Mesenchymal stem cell (in vitro differentiated cells and primary cell): ENCODE measurements at regions not wholly inside any gene's neighbourhood (a gene's known extent, or its start where the extent isn't known, plus 50 kb on each side); places are given as distances from the start of the nearest gene placed in this dataset.

Source experiments
- DNase-seq: peaks from one replicate; pipeline ENCODE4 v3.0.0-alpha.2; 2013
- H2AFZ ChIP-seq: one replicate; pipeline ENCODE4 v1.6.1; 2013; ENCODE audit warnings: low read depth, mild to moderate bottlenecking, control low read depth, inconsistent platforms, low read length, moderate library complexity
- H2AK5ac ChIP-seq: 2 replicates; pipeline ENCODE4 v1.6.1; 2013; ENCODE audit warnings: low read length, moderate library complexity, mild to moderate bottlenecking, inconsistent platforms; ENCODE audit not compliant: severe bottlenecking
- H2BK120ac ChIP-seq: one replicate; pipeline ENCODE4 v1.6.1; 2013; ENCODE audit warnings: low read depth, mild to moderate bottlenecking, inconsistent platforms, low read length, moderate library complexity
- H2BK12ac ChIP-seq, 2 experiments: one replicate each; pipeline ENCODE4 v1.6.1; 2013; ENCODE audit warnings: inconsistent platforms in 2 of 2, low read length in 2 of 2, mild to moderate bottlenecking in 2 of 2, moderate library complexity in 2 of 2, control low read depth in 1 of 2
- H2BK15ac ChIP-seq: one replicate; pipeline ENCODE4 v1.6.1; 2013; ENCODE audit warnings: mild to moderate bottlenecking, low read depth, inconsistent platforms; ENCODE audit not compliant: poor library complexity, severe bottlenecking
- H2BK5ac ChIP-seq: 2 replicates; pipeline ENCODE4 v1.6.1; 2013; ENCODE audit warnings: low read depth, mild to moderate bottlenecking, low read length, control low read depth, inconsistent platforms; ENCODE audit not compliant: poor library complexity, severe bottlenecking
- H3K14ac ChIP-seq, 2 experiments: one replicate each; pipeline ENCODE4 v1.6.1; 2013; ENCODE audit warnings: inconsistent platforms in 2 of 2, low read length in 2 of 2, control low read depth in 1 of 2, mild to moderate bottlenecking in 1 of 2, moderate library complexity in 1 of 2
- H3K18ac ChIP-seq, 2 experiments: one replicate each; pipeline ENCODE4 v1.6.1; 2013; ENCODE audit warnings: inconsistent platforms in 2 of 2, low read length in 2 of 2, control low read depth in 1 of 2, low read depth in 1 of 2, mild to moderate bottlenecking in 1 of 2
- H3K23ac ChIP-seq, 2 experiments: one replicate each; pipeline ENCODE4 v1.6.1; 2013; ENCODE audit warnings: inconsistent platforms in 2 of 2, low read length in 2 of 2, mild to moderate bottlenecking in 2 of 2, moderate library complexity in 2 of 2, control low read depth in 1 of 2
- H3K27ac ChIP-seq: 2 replicates; pipeline ENCODE4 v1.5.1; 2013; ENCODE audit warnings: mild to moderate bottlenecking, moderate library complexity, low read length, control low read depth, inconsistent platforms; ENCODE audit not compliant: poor library complexity, severe bottlenecking
- H3K27me3 ChIP-seq, 2 experiments: 2 replicates each; pipeline versions ENCODE4 v1.6.1 to v1.7.0; 2013; ENCODE audit warnings: low read length in 2 of 2, mild to moderate bottlenecking in 2 of 2, moderate library complexity in 2 of 2, control low read depth in 1 of 2, inconsistent platforms in 1 of 2; ENCODE audit not compliant: control insufficient read depth in 1 of 2, insufficient read depth in 1 of 2
- H3K36me3 ChIP-seq, 2 experiments: 2 replicates each; pipeline versions ENCODE4 v1.6.1 to v1.7.0; 2013; ENCODE audit warnings: low read length in 2 of 2, control low read depth in 1 of 2, inconsistent platforms in 1 of 2, low read depth in 1 of 2, mild to moderate bottlenecking in 1 of 2; ENCODE audit not compliant: insufficient read depth in 2 of 2, control insufficient read depth in 1 of 2
- H3K4ac ChIP-seq, 2 experiments: one replicate each; pipeline ENCODE4 v1.6.1; 2013; ENCODE audit warnings: inconsistent platforms in 2 of 2, low read length in 2 of 2, mild to moderate bottlenecking in 2 of 2, moderate library complexity in 2 of 2, control low read depth in 1 of 2, low read depth in 1 of 2
- H3K4me1 ChIP-seq: 2 replicates; pipeline ENCODE4 v1.6.1; 2013; ENCODE audit warnings: low read depth, low read length, control low read depth; ENCODE audit not compliant: control insufficient read depth, insufficient read depth
- H3K4me2 ChIP-seq: 2 replicates; pipeline ENCODE4 v1.6.1; 2013; ENCODE audit warnings: low read length, mild to moderate bottlenecking, inconsistent platforms; ENCODE audit not compliant: poor library complexity, severe bottlenecking
- H3K4me3 ChIP-seq, 2 experiments: 2 replicates each; pipeline versions ENCODE4 v1.5.1 to v1.7.0; 2013; ENCODE audit warnings: low read length in 2 of 2, mild to moderate bottlenecking in 2 of 2, control low read depth in 1 of 2, low read depth in 1 of 2; ENCODE audit not compliant: insufficient read depth in 1 of 2
- H3K79me1 ChIP-seq: replicated peaks from 2 replicates; pipeline ENCODE4 v1.6.1; 2013; ENCODE audit warnings: mild to moderate bottlenecking, control low read depth, low read length, inconsistent platforms; ENCODE audit not compliant: poor library complexity, severe bottlenecking
- H3K9ac ChIP-seq: 2 replicates; pipeline ENCODE4 v1.7.0; 2013; ENCODE audit warnings: mild to moderate bottlenecking, low read length, moderate library complexity
- H3K9me3 ChIP-seq: 2 replicates; pipeline ENCODE4 v1.7.0; 2013; ENCODE audit warnings: mild to moderate bottlenecking, low read length; ENCODE audit not compliant: control insufficient read depth
- H4K8ac ChIP-seq: one replicate; pipeline ENCODE4 v1.6.1; 2013; ENCODE audit warnings: inconsistent platforms, mild to moderate bottlenecking, low read length, moderate library complexity
- H4K91ac ChIP-seq: one replicate; pipeline ENCODE4 v1.6.1; 2013; ENCODE audit warnings: mild to moderate bottlenecking, low read length, inconsistent platforms
- WGBS: methylation state at CpG from one replicate; pipeline ENCODE4 v1.1.7; 2013; ENCODE audit warnings: mixed read lengths; 5-methylcytosine and 5-hydroxymethylcytosine counted together

DNA sequence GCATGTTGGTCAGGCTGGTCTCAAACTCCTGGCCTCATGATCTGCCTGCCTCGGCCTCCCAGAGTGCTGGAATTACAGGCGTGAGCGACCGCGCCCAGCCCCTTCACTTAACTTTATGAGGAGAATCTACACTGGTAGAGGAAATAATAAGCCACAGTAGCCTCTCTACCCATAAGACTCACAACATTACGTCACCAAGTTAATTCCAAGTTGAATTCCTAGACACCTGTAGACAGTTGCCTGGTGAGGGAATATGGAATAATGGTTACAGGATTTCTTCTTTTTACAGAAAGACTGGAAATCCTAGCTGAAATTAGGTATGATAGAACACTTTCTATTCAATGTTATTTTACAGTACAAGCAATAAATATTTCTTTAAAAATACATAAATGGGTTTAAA, 854.5 kb upstream of the EYS start:
- no CpG with 5 or more reads among the region's 6 CpGs for WGBS
- Histone ChIP-seq H2BK15ac (no peak overlapping the region), H3K27ac (no peak overlapping the region), H2BK5ac (no peak overlapping the region), H3K4me2 (no peak overlapping the region), H3K27me3 (no peaks in the 10 kb centered on the region), H3K18ac (no peak overlapping the region), H2BK120ac (no peak overlapping the region), H3K9me3 (peaks cover 28% of the 10 kb centered on the region), H3K4me1 (no peaks in the 10 kb centered on the region), H3K4ac (no peak overlapping the region), H3K4me3 (no peak overlapping the region), H2BK12ac (no peak overlapping the region), H3K14ac (no peak overlapping the region), H3K23ac (no peak overlapping the region), H2AK5ac (no peak overlapping the region), H4K8ac (no peak overlapping the region), H3K79me1 (no peaks in the 10 kb centered on the region), H3K9ac (no peak overlapping the region), H4K91ac (no peak overlapping the region), H2AFZ (no peak overlapping the region), H3K36me3 (no peaks in the 10 kb centered on the region)
- no peak for DNase-seq

DNA sequence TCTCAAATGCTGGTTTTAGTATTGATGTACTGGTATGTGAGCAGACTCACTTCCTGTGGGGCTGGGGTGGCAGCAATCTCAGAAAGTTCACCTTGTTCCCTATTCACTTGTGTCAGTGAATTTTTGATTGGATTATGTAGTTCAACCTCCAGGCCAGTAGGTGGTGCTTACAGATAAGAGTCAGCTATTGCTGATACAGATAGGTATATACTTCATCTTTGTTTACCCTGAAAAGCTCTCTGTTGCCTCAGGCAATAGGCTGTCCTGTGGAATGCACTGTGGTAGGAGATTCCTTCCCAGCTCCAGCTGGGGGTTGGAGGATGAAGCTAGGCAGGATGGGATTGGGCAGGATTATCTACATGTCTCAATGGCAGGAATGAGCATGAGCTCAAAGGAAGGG, 851.2 kb upstream of the EYS start:
- Histone ChIP-seq H3K4ac (no peak overlapping the region), H4K91ac (no peak overlapping the region), H3K36me3 (no peaks in the 10 kb centered on the region), H4K8ac (no peak overlapping the region), H3K9ac (no peak overlapping the region), H3K23ac (no peak overlapping the region), H3K4me1 (no peaks in the 10 kb centered on the region), H3K4me3 (no peak overlapping the region), H3K79me1 (no peaks in the 10 kb centered on the region), H3K14ac (no peak overlapping the region), H2BK120ac (no peak overlapping the region), H3K27me3 (no peaks in the 10 kb centered on the region), H2BK15ac (no peak overlapping the region), H3K27ac (no peak overlapping the region), H2BK12ac (no peak overlapping the region), H3K18ac (no peak overlapping the region), H2AK5ac (no peak overlapping the region), H3K4me2 (peak overlapping the region; percentile 29), H2AFZ (peak overlapping the region; percentile 1), H3K9me3 (peaks cover 32% of the 10 kb centered on the region), H2BK5ac (no peak overlapping the region)
- no peak for DNase-seq

DNA sequence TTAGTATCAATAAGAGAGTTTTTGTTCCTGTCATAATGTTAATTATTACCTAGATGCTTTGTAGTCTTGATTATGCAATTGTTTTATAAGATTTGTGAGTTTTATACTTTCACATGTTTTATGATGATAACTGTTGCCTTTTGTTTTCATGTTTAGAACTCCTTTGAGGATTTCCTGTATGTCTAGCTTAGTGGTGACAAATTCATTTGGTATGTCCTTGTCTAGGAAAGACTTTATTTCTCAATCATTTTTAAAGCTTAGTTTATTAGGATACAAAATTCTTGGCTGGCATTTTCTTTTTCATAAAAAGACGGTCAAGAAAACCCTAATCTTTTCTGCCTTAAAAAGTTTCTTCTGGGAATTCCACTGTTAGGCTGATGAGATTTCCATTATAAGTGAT, 849.9 kb upstream of the EYS start:
- DNase-seq, result peak; percentile 18
- Histone ChIP-seq H3K14ac (no peak overlapping the region), H4K91ac (no peak overlapping the region), H3K4me3 (peak overlapping the region in 1 of 2 experiments; percentile 6), H2BK15ac (no peak overlapping the region), H2AFZ (no peak overlapping the region), H2BK12ac (no peak overlapping the region), H3K23ac (no peak overlapping the region), H3K18ac (no peak overlapping the region), H3K9ac (no peak overlapping the region), H3K4me1 (no peaks in the 10 kb centered on the region), H2BK120ac (no peak overlapping the region), H3K27ac (no peak overlapping the region), H2BK5ac (no peak overlapping the region), H3K27me3 (no peaks in the 10 kb centered on the region), H2AK5ac (no peak overlapping the region), H3K4me2 (no peak overlapping the region), H3K9me3 (peaks cover 31% of the 10 kb centered on the region), H3K36me3 (no peaks in the 10 kb centered on the region), H3K79me1 (no peaks in the 10 kb centered on the region), H3K4ac (no peak overlapping the region), H4K8ac (no peak overlapping the region)
- 60% methylated on average over 1 of the region's 1 CpG for WGBS

DNA sequence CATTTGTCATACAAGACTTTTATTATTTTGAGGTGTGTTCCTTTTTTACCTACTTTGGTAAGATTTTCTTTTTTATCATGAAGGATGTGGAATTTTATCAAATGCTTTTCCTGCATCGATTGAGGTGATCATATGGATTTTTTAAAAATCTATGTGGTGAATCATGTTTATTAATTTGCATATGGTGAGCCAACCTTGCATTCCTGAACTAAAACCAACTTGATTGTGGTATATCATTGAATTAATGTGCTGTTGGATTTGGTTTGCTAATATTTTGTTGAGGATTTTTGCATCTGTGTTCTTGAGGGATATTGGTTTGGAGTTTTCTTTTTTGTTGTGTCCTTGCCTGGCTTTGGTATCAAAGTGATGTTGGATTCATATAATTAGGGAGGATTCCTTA, 848.1 kb upstream of the EYS start:
- Histone ChIP-seq H4K8ac (no peak overlapping the region), H2AK5ac (no peak overlapping the region), H3K9me3 (peaks cover 31% of the 10 kb centered on the region), H2BK120ac (no peak overlapping the region), H3K18ac (no peak overlapping the region), H3K4ac (no peak overlapping the region), H3K4me2 (no peak overlapping the region), H3K23ac (no peak overlapping the region), H3K36me3 (no peaks in the 10 kb centered on the region), H3K27ac (no peak overlapping the region), H3K9ac (no peak overlapping the region), H3K4me3 (no peak overlapping the region), H3K14ac (no peak overlapping the region), H4K91ac (no peak overlapping the region), H3K27me3 (no peaks in the 10 kb centered on the region), H2BK15ac (no peak overlapping the region), H2BK12ac (no peak overlapping the region), H2AFZ (no peak overlapping the region), H3K4me1 (no peaks in the 10 kb centered on the region), H3K79me1 (no peaks in the 10 kb centered on the region), H2BK5ac (no peak overlapping the region)
- WGBS, result 62% methylated on average over 1 of the region's 1 CpG
- no peak for DNase-seq
